WTC11 (cell line): ENCODE measurements at regions not wholly inside any gene's neighbourhood (a gene's known extent, or its start where the extent isn't known, plus 50 kb on each side); places are given as distances from the start of the nearest gene placed in this dataset.

Experiments used
- ATAC-seq: fragments of 200-7000 bp; cut with Tn5 transposase; 2 replicates; pipeline ENCODE4 v1.10.0; 2021; ENCODE audit warnings: mild to moderate bottlenecking, moderate library complexity
- CTCF ChIA-PET: fragments of 300-600 bp; sonication (Branson Sonifier 250); formaldehyde crosslinking; loops from one replicate; lab custom pipeline; 2021; ENCODE audit warnings: antibody characterized with exemption; lab: Charles Lee
- POLR2A ChIA-PET: fragments of 350-600 bp; sonication (Branson Sonifier 250); formaldehyde crosslinking; loops from one replicate; lab custom pipeline; 2021; ENCODE audit warnings: antibody characterized with exemption; lab: Charles Lee
- DNase-seq: peaks from one replicate; pipeline ENCODE4 v3.0.0; 2021; ENCODE audit warnings: low spot score
- H3K27ac Mint-ChIP-seq: 2 replicates; pipeline ENCODE4 v1.8.0; 2021; ENCODE audit warnings: mixed read lengths
- H3K27me3 Mint-ChIP-seq: 2 replicates; pipeline ENCODE4 v1.8.0; 2021; ENCODE audit warnings: low read depth, mild to moderate bottlenecking, moderate library complexity, mixed read lengths
- H3K36me3 Mint-ChIP-seq: 2 replicates; pipeline ENCODE4 v1.8.0; 2021; ENCODE audit warnings: mixed read lengths
- H3K4me1 Mint-ChIP-seq: 2 replicates; pipeline ENCODE4 v1.8.0; 2022; ENCODE audit warnings: mixed read lengths
- H3K4me3 Mint-ChIP-seq: 2 replicates; pipeline ENCODE4 v1.8.0; 2021; ENCODE audit warnings: mild to moderate bottlenecking, moderate library complexity, mixed read lengths
- H3K9me3 Mint-ChIP-seq: 2 replicates; pipeline ENCODE4 v1.8.0; 2021; ENCODE audit warnings: mixed read lengths
- AR ChIP-seq: fragments of 250-450 bp; sonication (Bioruptor Pico); IDR thresholded peaks from 2 replicates; pipeline ENCODE4 v1.9.0; 2021; ENCODE audit warnings: mild to moderate bottlenecking
- ATF3 ChIP-seq: sonication (generic); formaldehyde crosslinking; conservative IDR thresholded peaks from 2 replicates; pipeline ENCODE4 v1.8.1; 2022; ENCODE audit warnings: mild to moderate bottlenecking, missing genetic modification reagents
- CDX4 ChIP-seq: fragments of 250-450 bp; sonication (Bioruptor Pico); IDR thresholded peaks from 2 replicates; pipeline ENCODE4 v1.9.0; 2021; ENCODE audit warnings: moderate library complexity, mild to moderate bottlenecking, inconsistent platforms, borderline replicate concordance
- ETV6 ChIP-seq: sonication (generic); formaldehyde crosslinking; IDR thresholded peaks from 2 replicates; pipeline ENCODE4 v1.8.1; 2022; ENCODE audit warnings: mild to moderate bottlenecking, missing genetic modification reagents
- FOXJ3 ChIP-seq: sonication (generic); formaldehyde crosslinking; IDR thresholded peaks from 2 replicates; pipeline ENCODE4 v1.9.0; 2021; ENCODE audit warnings: missing genetic modification reagents, mild to moderate bottlenecking, borderline replicate concordance
- NR1H2 ChIP-seq: sonication (generic); formaldehyde crosslinking; IDR thresholded peaks from 2 replicates; pipeline ENCODE4 v1.9.0; 2021; ENCODE audit warnings: mild to moderate bottlenecking, moderate library complexity, missing genetic modification reagents
- PRDM15 ChIP-seq: sonication (generic); formaldehyde crosslinking; IDR thresholded peaks from 2 replicates; pipeline ENCODE4 v1.8.0; 2022; ENCODE audit warnings: missing genetic modification reagents
- RELA ChIP-seq: sonication (generic); formaldehyde crosslinking; IDR thresholded peaks from 2 replicates; pipeline ENCODE4 v1.8.1; 2022; ENCODE audit warnings: missing genetic modification reagents, mild to moderate bottlenecking, borderline replicate concordance
- RORB ChIP-seq: fragments of 250-450 bp; sonication (Bioruptor Pico); IDR thresholded peaks from 2 replicates; pipeline ENCODE4 v1.9.0; 2021; ENCODE audit warnings: mild to moderate bottlenecking
- TEAD1 ChIP-seq: sonication (generic); formaldehyde crosslinking; IDR thresholded peaks from 2 replicates; pipeline ENCODE4 v1.8.0; 2022; ENCODE audit warnings: mild to moderate bottlenecking, missing genetic modification reagents
- USF1 ChIP-seq: sonication (generic); formaldehyde crosslinking; IDR thresholded peaks from 2 replicates; pipeline ENCODE4 v1.8.0; 2022; ENCODE audit warnings: mild to moderate bottlenecking, missing genetic modification reagents
- USF2 ChIP-seq: sonication (generic); formaldehyde crosslinking; IDR thresholded peaks from 2 replicates; pipeline ENCODE4 v1.8.1; 2023; ENCODE audit warnings: mild to moderate bottlenecking, missing genetic modification reagents, moderate library complexity
- ZBTB43 ChIP-seq: sonication (generic); formaldehyde crosslinking; IDR thresholded peaks from 2 replicates; pipeline ENCODE4 v1.8.1; 2023; ENCODE audit warnings: mild to moderate bottlenecking, missing genetic modification reagents
- ZNF263 ChIP-seq: sonication (generic); formaldehyde crosslinking; IDR thresholded peaks from 2 replicates; pipeline ENCODE4 v1.8.1; 2022; ENCODE audit warnings: low read depth, mild to moderate bottlenecking, moderate library complexity, missing genetic modification reagents
- ZNF416 ChIP-seq: fragments of 250-450 bp; sonication (Bioruptor Pico); IDR thresholded peaks from 2 replicates; pipeline ENCODE4 v1.9.0; 2021; ENCODE audit warnings: mild to moderate bottlenecking, inconsistent platforms
- ZNF423 ChIP-seq: fragments of 250-450 bp; sonication (Bioruptor Pico); IDR thresholded peaks from 2 replicates; pipeline ENCODE4 v2.1.2; 2022; ENCODE audit warnings: mild to moderate bottlenecking, moderate library complexity
- ZNF532 ChIP-seq: fragments of 250-450 bp; sonication (Bioruptor Pico); IDR thresholded peaks from 2 replicates; pipeline ENCODE4 v1.9.0; 2021; ENCODE audit warnings: mild to moderate bottlenecking, borderline replicate concordance

- no peak for TF ChIP-seq CDX4 (CRISPR knock-in tag)
- TF ChIP-seq ATF3 (CRISPR knock-in tag), result no peak
- no peak for TF ChIP-seq ZNF423 (CRISPR knock-in tag)
- TF ChIP-seq ZBTB43, result no peak
Observed at GRCh38 chr2:37825586-37825985, 99.5 kb upstream of the RMDN2 start (continued).

- DNase-seq (no peak), ATAC-seq (no peak)
- Mint-ChIP-seq H3K27ac (no peak overlapping the region), H3K4me1 (0 out of 2 replicates have a peak, but pooled peaks cover 5% of the 10 kb centered on the region), H3K36me3 (no peaks in the 10 kb centered on the region), H3K4me3 (no peak overlapping the region), H3K9me3 (no peaks in the 10 kb centered on the region; the same call in 1 of the 2 replicates), H3K27me3 (no peaks in the 10 kb centered on the region)
- CTCF ChIA-PET, result interaction anchor here (1.5 to 1.8 kb wide), 2 partner anchors 51 to 430 kb away, joined by 3 to 6 read pairs; no protein-coding TSS in a partner anchor
- TF ChIP-seq USF2 (no peak), NR1H2 (CRISPR knock-in tag) (no peak), RELA (CRISPR knock-in tag) (no peak)
- POLR2A ChIA-PET, result no interaction called here
Observed at GRCh38 chr2:37826611-37827010, 98.5 kb upstream of the RMDN2 start.

GRCh38 chr2:37827455-37827854, 97.6 kb upstream of the RMDN2 start:
- Mint-ChIP-seq H3K4me1 (peaks cover 5% of the 10 kb centered on the region; the same call in 1 of the 2 replicates), H3K9me3 (no peaks in the 10 kb centered on the region), H3K36me3 (no peaks in the 10 kb centered on the region), H3K4me3 (no peak overlapping the region), H3K27ac (no peak overlapping the region), H3K27me3 (no peaks in the 10 kb centered on the region)
- POLR2A ChIA-PET, result no interaction called here
- DNase-seq, result no peak
- ATAC-seq, result no peak
- CTCF ChIA-PET, result interaction anchor here (1.5 to 5.0 kb wide), 3 partner anchors 50 to 431 kb away, joined by 3 to 23 read pairs (median 6); no protein-coding TSS in a partner anchor
- TF ChIP-seq ZNF416 (CRISPR knock-in tag), result no peak
- TF ChIP-seq AR (CRISPR knock-in tag), result no peak
- no peak for TF ChIP-seq ZNF532 (CRISPR knock-in tag)
- no peak for TF ChIP-seq RORB
- no peak for TF ChIP-seq ZNF263 (CRISPR knock-in tag)
- TF ChIP-seq TEAD1 (CRISPR knock-in tag), result no peak
- no peak for TF ChIP-seq ETV6 (CRISPR knock-in tag)
- TF ChIP-seq FOXJ3 (CRISPR knock-in tag), result no peak
- no peak for TF ChIP-seq PRDM15 (CRISPR knock-in tag)
- TF ChIP-seq USF1, result no peak
